OCI-LY1 (cell line): ENCODE measurements at regions not wholly inside any gene's neighbourhood (a gene's known extent, or its start where the extent isn't known, plus 50 kb on each side); places are given as distances from the start of the nearest gene placed in this dataset.
"Not testable (repeated sequence)": the region's sequence is repeated elsewhere in the genome, so short reads cannot be mapped to it uniquely, and the experiment has no call there.

Experiments used
- H2AFZ ChIP-seq: fragments of 200-600 bp; sonication (generic), shearing (Covaris generic); 2 replicates; pipeline ENCODE4 v1.6.0; 2014; ENCODE audit warnings: antibody characterized with exemption, mild to moderate bottlenecking, low read length
- H3F3A ChIP-seq: fragments of 200-600 bp; sonication (generic), shearing (Covaris generic); 2 replicates; pipeline ENCODE4 v1.6.0; 2014; ENCODE audit warnings: mild to moderate bottlenecking, antibody characterized with exemption, low read length, moderate library complexity; ENCODE audit not compliant: insufficient read depth
- H3K27ac ChIP-seq: fragments of 200-600 bp; sonication (generic); 2 replicates; pipeline ENCODE4 v1.5.1; 2014; ENCODE audit warnings: low read length, mixed run types, mild to moderate bottlenecking, low read depth; ENCODE audit not compliant: poor library complexity, severe bottlenecking
- H3K27me3 ChIP-seq: fragments of 200-600 bp; sonication (generic); 2 replicates; pipeline ENCODE4 v1.6.0; 2014; ENCODE audit warnings: antibody characterized with exemption, mild to moderate bottlenecking, low read length, moderate library complexity; ENCODE audit not compliant: insufficient read depth
- H3K36me3 ChIP-seq: fragments of 200-600 bp; sonication (generic); 2 replicates; pipeline ENCODE4 v1.6.1; 2014; ENCODE audit warnings: mild to moderate bottlenecking, antibody characterized with exemption, low read length, moderate library complexity, mixed read lengths; ENCODE audit not compliant: insufficient read depth
- H3K4me1 ChIP-seq: fragments of 200-600 bp; sonication (generic); 2 replicates; pipeline ENCODE4 v1.5.1; 2014; ENCODE audit warnings: mild to moderate bottlenecking, low read length, moderate library complexity; ENCODE audit not compliant: insufficient read depth, severe bottlenecking
- H3K4me2 ChIP-seq: fragments of 200-600 bp; sonication (generic), shearing (Covaris generic); 2 replicates; pipeline ENCODE4 v1.6.1; 2014; ENCODE audit warnings: low read length
- H3K4me3 ChIP-seq: fragments of 200-600 bp; sonication (generic); 2 replicates; pipeline ENCODE4 v1.5.1; 2014; ENCODE audit warnings: low read length, low read depth, mild to moderate bottlenecking, mixed read lengths; ENCODE audit not compliant: poor library complexity, severe bottlenecking
- H3K79me2 ChIP-seq: fragments of 200-600 bp; shearing (Covaris generic); 2 replicates; pipeline ENCODE4 v1.6.1; 2016; ENCODE audit warnings: mixed run types, low read length, mixed read lengths; ENCODE audit not compliant: insufficient read depth
- H3K9ac ChIP-seq: fragments of 200-600 bp; sonication (generic), shearing (Covaris generic); 2 replicates; pipeline ENCODE4 v1.6.1; 2014; ENCODE audit warnings: mild to moderate bottlenecking, low read length, mixed read lengths
- H3K9me2 ChIP-seq: fragments of 200-600 bp; sonication (generic), shearing (Covaris generic); 2 replicates; pipeline ENCODE4 v1.6.1; 2014; ENCODE audit warnings: low read depth, mild to moderate bottlenecking, low read length, mixed read lengths
- H3K9me3 ChIP-seq: fragments of 200-600 bp; shearing (Covaris generic); 2 replicates; pipeline ENCODE4 v1.6.1; 2014; ENCODE audit warnings: low read length, mixed read lengths
- H4K20me1 ChIP-seq: fragments of 200-600 bp; sonication (generic), shearing (Covaris generic); 2 replicates; pipeline ENCODE4 v1.6.0; 2016; ENCODE audit warnings: mild to moderate bottlenecking, low read length; ENCODE audit not compliant: insufficient read depth
- CTCF ChIP-seq: fragments of 200-600 bp; sonication (generic), shearing (Covaris generic); IDR thresholded peaks from 2 replicates; pipeline ENCODE4 v1.5.1; 2017; ENCODE audit warnings: mild to moderate bottlenecking, antibody characterized with exemption, low read length, moderate library complexity, mixed read lengths
- EZH2 ChIP-seq: fragments of 200-600 bp; sonication (generic), shearing (Covaris generic); IDR thresholded peaks from 2 replicates; pipeline ENCODE4 v1.8.0; 2017; ENCODE audit warnings: borderline replicate concordance, mixed run types, mild to moderate bottlenecking, antibody characterized with exemption, low read length, moderate library complexity, mixed read lengths

GRCh38 chr14:57122129-57122528 lies 146.6 kb downstream of the EXOC5 start:
- no peaks in the 10 kb centered on the region for H4K20me1 ChIP-seq
- TF ChIP-seq EZH2 (no peak), CTCF (no peak)
- H3K9ac ChIP-seq, result no peak overlapping the region
- no peak overlapping the region for H2AFZ ChIP-seq
- no peak overlapping the region for H3K27ac ChIP-seq
- H3K79me2 ChIP-seq, result no peaks in the 10 kb centered on the region
- H3K9me2 ChIP-seq, result no peaks in the 10 kb centered on the region
- no peaks in the 10 kb centered on the region for H3K9me3 ChIP-seq
- H3K4me3 ChIP-seq, result no peak overlapping the region
- H3K4me1 ChIP-seq, result no peaks in the 10 kb centered on the region
- H3K36me3 ChIP-seq, result no peaks in the 10 kb centered on the region
- H3K4me2 ChIP-seq, result no peak overlapping the region
- H3F3A ChIP-seq, result no peaks in the 10 kb centered on the region
- no peaks in the 10 kb centered on the region for H3K27me3 ChIP-seq

GRCh38 chr14:57112072-57112807 lies 156.5 kb downstream of the EXOC5 start:
- not testable (repeated sequence) for H3F3A ChIP-seq, H3K4me3 ChIP-seq, H4K20me1 ChIP-seq, H3K4me1 ChIP-seq, H3K27me3 ChIP-seq, H3K9ac ChIP-seq, H3K9me3 ChIP-seq, H3K27ac ChIP-seq, H2AFZ ChIP-seq, H3K79me2 ChIP-seq, H3K36me3 ChIP-seq, H3K9me2 ChIP-seq, H3K4me2 ChIP-seq

GRCh38 chr14:57110411-57110810 lies 158.3 kb downstream of the EXOC5 start:
- H3K27ac ChIP-seq, H3K36me3 ChIP-seq, H3K9me3 ChIP-seq, H3K4me1 ChIP-seq, H3F3A ChIP-seq, H2AFZ ChIP-seq, H3K9ac ChIP-seq, H3K4me3 ChIP-seq, H4K20me1 ChIP-seq, H3K4me2 ChIP-seq, H3K27me3 ChIP-seq, H3K79me2 ChIP-seq, H3K9me2 ChIP-seq: not testable (repeated sequence)

- Histone ChIP-seq H4K20me1 (no peaks in the 10 kb centered on the region), H3K9ac (no peak overlapping the region), H3K9me3 (no peaks in the 10 kb centered on the region), H3K9me2 (no peaks in the 10 kb centered on the region), H2AFZ (no peak overlapping the region), H3K4me2 (no peak overlapping the region), H3K79me2 (no peaks in the 10 kb centered on the region), H3K27ac (no peak overlapping the region), H3F3A (no peaks in the 10 kb centered on the region), H3K27me3 (no peaks in the 10 kb centered on the region), H3K36me3 (no peaks in the 10 kb centered on the region), H3K4me3 (no peak overlapping the region), H3K4me1 (no peaks in the 10 kb centered on the region)
- TF ChIP-seq CTCF (no peak), EZH2 (no peak)
These were observed 177.6 kb downstream of the EXOC5 start for GRCh38 chr14:57091030-57091608.
